Psoas muscle (tissue), 7 donors: ENCODE measurements at regions not wholly inside any gene's neighbourhood (a gene's known extent, or its start where the extent isn't known, plus 50 kb on each side); places are given as distances from the start of the nearest gene placed in this dataset.

ENCODE experiments used
- ATAC-seq, 4 donors: fragments of 200-7000 bp; cut with Tn5 transposase; one replicate each; pipeline ENCODE4 v1.9.1; 2020; ENCODE audit warnings: moderate library complexity in 3 of 4, mild to moderate bottlenecking in 2 of 4
- DNase-seq, 2 donors: peaks; one replicate each; pipeline ENCODE4 v3.0.0-alpha.2; 2020
- H3K27ac ChIP-seq: fragments of 200-600 bp; one replicate; pipeline ENCODE4 v1.8.0; 2022
- H3K27me3 ChIP-seq, 3 donors: fragments of 200-600 bp in 1 of 3; one replicate each; pipeline versions ENCODE4 v1.6.1 to v1.8.0; 2013 to 2022; ENCODE audit warnings: low read length in 2 of 3, mild to moderate bottlenecking in 2 of 3, moderate library complexity in 1 of 3; ENCODE audit not compliant: insufficient read depth in 3 of 3
- H3K36me3 ChIP-seq, 2 donors: fragments of 200-600 bp in 1 of 2; one replicate each; pipeline versions ENCODE4 v1.6.1 to v1.8.0; 2013 to 2022; ENCODE audit warnings: low read depth in 1 of 2, mild to moderate bottlenecking in 1 of 2, moderate library complexity in 1 of 2; ENCODE audit not compliant: insufficient read depth in 1 of 2
- H3K4me1 ChIP-seq: fragments of 200-600 bp; one replicate; pipeline ENCODE4 v1.8.0; 2022
- H3K4me3 ChIP-seq: fragments of 200-600 bp; one replicate; pipeline ENCODE4 v1.8.0; 2022; ENCODE audit warnings: mild to moderate bottlenecking
- H3K9me3 ChIP-seq: fragments of 200-600 bp; one replicate; pipeline ENCODE4 v1.8.0; 2022
- CTCF ChIP-seq: fragments of 200-600 bp; IDR thresholded peaks from one replicate; pipeline ENCODE4 v1.8.0; 2022; ENCODE audit warnings: antibody characterized with exemption
- WGBS, 3 donors: extraction: QIAGEN DNeasy Blood & Tissue Kit; methylation state at CpG; one replicate each; pipeline versions ENCODE4 v1.1.6 to v1.1.7; 2013; 5-methylcytosine and 5-hydroxymethylcytosine counted together
- intact Hi-C, 2 donors: fragments of 100-400 bp; cut with DNase I; formaldehyde crosslinking; loops; one replicate each; pipeline versions ENCODE4 v1.11.0 to v1.14.2; 2022
- donor health status: healthy with polysubstance abuse.
- donor health status: DM: no; HTN: no; CAD: no; lungs with moderate emphysema.
- donor health status: Bipolar disorder and iron deficiency.
- donor health status: healthy.
- donor health status: DM: yes; HTN: yes; CAD: no.
- donor health status: DM: no; HTN: no; CAD: no.
- donor health status: DM: yes; HTN: yes; CAD: no.

DNA sequence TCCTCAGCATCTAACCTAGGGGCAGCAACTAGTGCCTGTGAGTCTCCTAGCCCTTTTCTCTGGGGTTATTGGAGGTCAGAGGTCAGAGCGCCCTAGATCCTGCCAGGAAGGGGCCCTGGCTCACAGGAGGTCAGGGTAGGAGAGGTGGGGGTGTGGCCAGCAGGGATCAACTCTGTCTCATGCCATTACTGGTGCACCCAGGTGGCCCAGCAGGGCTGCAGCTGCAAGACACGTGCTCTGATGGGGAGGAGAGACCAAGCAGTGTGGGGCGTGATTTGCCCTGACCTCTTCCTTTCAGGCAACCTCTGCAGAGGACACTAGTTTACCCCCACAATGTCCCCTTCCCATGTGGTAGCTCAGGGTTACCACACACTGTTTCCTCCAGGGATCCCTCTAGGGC is 73.3 kb upstream of the ZNF30 start:
- Histone ChIP-seq H3K27ac (no peak overlapping the region), H3K36me3 (no peaks in the 10 kb centered on the region), H3K4me3 (no peak overlapping the region), H3K9me3 (peaks cover 4% of the 10 kb centered on the region), H3K4me1 (no peaks in the 10 kb centered on the region), H3K27me3 (peaks cover 0 to 5% (median 0%) of the 10 kb centered on the region in 3 donors)
- intact Hi-C loops = no loop called here
- no peak for TF ChIP-seq CTCF
- 48 to 54% (median 50%) methylated on average over 3 of the region's 3 CpGs for WGBS, 3 donors
- no peak for ATAC-seq
- DNase-seq = no peak

GRCh38 chr19:34852669-34853068 is 74.0 kb upstream of the ZNF30 start:
- WGBS, 3 donors = 62 to 68% (median 63%) methylated on average over 5 of the region's 5 CpGs
- Histone ChIP-seq H3K9me3 (peaks cover 4% of the 10 kb centered on the region), H3K4me1 (no peaks in the 10 kb centered on the region), H3K36me3 (no peaks in the 10 kb centered on the region), H3K27ac (no peak overlapping the region), H3K27me3 (no peaks in the 10 kb centered on the region), H3K4me3 (no peak overlapping the region)
- DNase-seq = no peak
- no peak for ATAC-seq
- no peak for TF ChIP-seq CTCF
- intact Hi-C loops = no loop called here

GRCh38 chr19:34851277-34851804 is 75.4 kb upstream of the ZNF30 start:
- no peak for ATAC-seq
- 71 to 76% (median 74%) methylated on average over 11 of the region's 11 CpGs for WGBS, 3 donors
- Histone ChIP-seq H3K36me3 (no peaks in the 10 kb centered on the region), H3K4me1 (no peaks in the 10 kb centered on the region), H3K9me3 (peaks cover 4% of the 10 kb centered on the region), H3K27me3 (no peaks in the 10 kb centered on the region), H3K27ac (no peak overlapping the region), H3K4me3 (no peak overlapping the region)
- DNase-seq = no peak
- intact Hi-C loops = no loop called here
- no peak for TF ChIP-seq CTCF

GRCh38 chr19:34847393-34847792 is 74.4 kb upstream of the ZNF599 start:
- intact Hi-C loops = no loop called here
- no peak for ATAC-seq
- TF ChIP-seq CTCF = no peak

DNA sequence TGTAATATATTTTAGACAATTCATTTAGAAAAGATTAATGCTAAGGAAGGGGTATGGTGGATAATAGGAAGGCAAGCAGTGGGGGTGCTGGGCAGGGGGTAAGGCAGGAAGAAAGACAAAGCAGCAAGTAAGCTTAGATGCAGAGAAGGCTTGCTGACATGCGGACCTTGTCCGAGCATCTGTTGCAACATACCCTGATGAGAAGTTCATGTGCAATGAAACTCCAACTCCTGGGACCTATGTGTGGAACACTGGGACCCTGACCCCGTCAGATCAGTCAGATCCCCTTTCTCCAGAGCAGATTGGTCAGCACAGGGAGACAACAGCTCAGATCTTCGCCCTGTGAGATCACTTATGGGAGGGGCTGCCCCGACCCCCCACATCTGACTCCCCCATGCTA is 71.3 kb upstream of the ZNF599 start:
- ATAC-seq (no peak), DNase-seq (no peak)
- no peak overlapping the region for H3K4me3 ChIP-seq
- intact Hi-C loops = no loop called here
- no peaks in the 10 kb centered on the region for H3K4me1 ChIP-seq
- no peak overlapping the region for H3K27ac ChIP-seq
- 65 to 80% (median 71%) methylated on average over 5 of the region's 5 CpGs for WGBS, 3 donors
- H3K36me3 ChIP-seq = no peaks in the 10 kb centered on the region
- no peaks in the 10 kb centered on the region for H3K9me3 ChIP-seq
- TF ChIP-seq CTCF = no peak
- peaks cover 0 to under 1% (median 0%) of the 10 kb centered on the region in 3 donors for H3K27me3 ChIP-seq

More at GRCh38 chr19:34847393-34847792, 74.4 kb upstream of the ZNF599 start:
- DNase-seq = no peak
- Histone ChIP-seq H3K9me3 (no peaks in the 10 kb centered on the region), H3K27ac (no peak overlapping the region), H3K4me3 (no peak overlapping the region), H3K27me3 (no peaks in the 10 kb centered on the region), H3K4me1 (no peaks in the 10 kb centered on the region), H3K36me3 (no peaks in the 10 kb centered on the region)
- WGBS, 3 donors = 73 to 81% (median 78%) methylated on average over 6 of the region's 6 CpGs
